Tibial nerve (tissue), 4 donors: ENCODE measurements at regions not wholly inside any gene's neighbourhood (a gene's known extent, or its start where the extent isn't known, plus 50 kb on each side); places are given as distances from the start of the nearest gene placed in this dataset.

Experiments
- CTCF ChIP-seq, 5 experiments: fragments of 200-600 bp in 3 of 5; fragments of 450-650 bp in 2 of 5; sonication (generic) in 3 of 5; IDR thresholded peaks; one replicate each; pipeline ENCODE4 v1.5.1; 2016 to 2019; ENCODE audit warnings: antibody characterized with exemption in 5 of 5, mild to moderate bottlenecking in 3 of 5, moderate library complexity in 2 of 5
- EP300 ChIP-seq, 2 donors: sonication (generic); formaldehyde crosslinking; IDR thresholded peaks; one replicate each; pipeline ENCODE4 v1.6.1; 2017; ENCODE audit warnings: antibody characterized with exemption in 2 of 2, mild to moderate bottlenecking in 1 of 2
- POLR2A ChIP-seq, 2 donors: fragments of 450-650 bp; IDR thresholded peaks; one replicate each; pipeline ENCODE4 v1.6.1; 2017; ENCODE audit warnings: antibody characterized with exemption in 2 of 2, mild to moderate bottlenecking in 2 of 2, moderate library complexity in 2 of 2

- TF ChIP-seq CTCF (IDR thresholded peaks at IDR 0.05) (no peak), POLR2A (IDR thresholded peaks at IDR 0.05) (no peak), EP300 (IDR thresholded peaks at IDR 0.05) (no peak)
These were observed 175.6 kb downstream of the FBXO8 start for GRCh38 chr4:174107746-174108354.
